A673 (cell line): ENCODE measurements at regions not wholly inside any gene's neighbourhood (a gene's known extent, or its start where the extent isn't known, plus 50 kb on each side); places are given as distances from the start of the nearest gene placed in this dataset.

Experiments used
- BruUV-seq: library from RNA; stranded (reverse); fragments of 400-500 nt; replicated peaks from 2 replicates; lab custom pipeline; 2021; lab: Mats Ljungman, UMichigan
- CTCF ChIA-PET: fragments of 300-600 bp; sonication (Branson Sonifier 250); formaldehyde crosslinking; loops from one replicate; lab custom pipeline; 2022; ENCODE audit warnings: antibody characterized with exemption; lab: Charles Lee
- POLR2A ChIA-PET: fragments of 300-600 bp; sonication (Branson Sonifier 250); formaldehyde crosslinking; loops from one replicate; lab custom pipeline; 2022; ENCODE audit warnings: antibody characterized with exemption; ENCODE audit not compliant: low non-redundant PET; lab: Charles Lee
- DNase-seq: peaks from one replicate; pipeline ENCODE4 v3.0.0-alpha.2; 2015; ENCODE audit warnings: low spot score
- H3K27ac ChIP-seq: fragments of 200-600 bp; sonication (generic); 2 replicates; pipeline ENCODE4 v1.5.1; 2016; ENCODE audit warnings: mixed run types, low read depth, mild to moderate bottlenecking, mixed read lengths, antibody characterized with exemption, low read length; ENCODE audit not compliant: poor library complexity, severe bottlenecking
- H3K27me3 ChIP-seq: fragments of 200-600 bp; sonication (generic); replicated peaks from 2 replicates; pipeline ENCODE4 v1.6.1; 2017; ENCODE audit warnings: mixed run types, low read depth, mild to moderate bottlenecking, mixed read lengths, antibody characterized with exemption, low read length; ENCODE audit not compliant: insufficient read depth, poor library complexity
- H3K36me3 ChIP-seq: fragments of 200-600 bp; sonication (generic); 2 replicates; pipeline ENCODE4 v1.6.1; 2016; ENCODE audit warnings: mixed run types, mild to moderate bottlenecking, mixed read lengths, antibody characterized with exemption, low read length; ENCODE audit not compliant: insufficient read depth, poor library complexity, severe bottlenecking
- H3K4me1 ChIP-seq: fragments of 200-600 bp; sonication (generic); 2 replicates; pipeline ENCODE4 v1.6.1; 2017; ENCODE audit warnings: mixed run types, mild to moderate bottlenecking, mixed read lengths, antibody characterized with exemption, low read length; ENCODE audit not compliant: insufficient read depth, poor library complexity, severe bottlenecking
- H3K4me3 ChIP-seq: fragments of 200-600 bp; sonication (generic); 2 replicates; pipeline ENCODE4 v1.5.1; 2016; ENCODE audit warnings: low read depth, mixed run types, mild to moderate bottlenecking, mixed read lengths, low read length; ENCODE audit not compliant: poor library complexity, severe bottlenecking
- H3K9me3 ChIP-seq: fragments of 200-600 bp; sonication (generic); 2 replicates; pipeline ENCODE4 v1.6.1; 2016; ENCODE audit warnings: mixed run types, low read depth, mild to moderate bottlenecking, mixed read lengths, antibody characterized with exemption, low read length; ENCODE audit not compliant: poor library complexity, severe bottlenecking
- CTCF ChIP-seq: fragments of 300-800, 200-600 bp; sonication (generic); conservative IDR thresholded peaks from 2 replicates; pipeline ENCODE4 v1.5.1; 2017; ENCODE audit warnings: low read depth, mild to moderate bottlenecking, antibody characterized with exemption, low read length, moderate library complexity, mixed read lengths
- EZH2 ChIP-seq: fragments of 200-600 bp; sonication (generic); IDR thresholded peaks from 2 replicates; pipeline ENCODE4 v1.6.1; 2017; ENCODE audit warnings: borderline replicate concordance, low read depth, mild to moderate bottlenecking, mixed read lengths, antibody characterized with exemption, low read length; ENCODE audit not compliant: poor library complexity, severe bottlenecking
- intact Hi-C: fragments of 100-400 bp; cut with micrococcal nuclease; formaldehyde crosslinking; loops from one replicate; pipeline ENCODE4 v1.10.0; 2022; ENCODE audit not compliant: unreplicated experiment

- Histone ChIP-seq H3K27ac (no peak overlapping the region), H3K4me3 (no peak overlapping the region), H3K27me3 (no peaks in the 10 kb centered on the region), H3K9me3 (peaks cover 5% of the 10 kb centered on the region), H3K4me1 (no peaks in the 10 kb centered on the region), H3K36me3 (no peaks in the 10 kb centered on the region)
- no TSS peak for BruUV-seq
- intact Hi-C loops, result no loop called here
- no peak for DNase-seq
- ChIA-PET CTCF (no interaction called here), POLR2A (no interaction called here)
- TF ChIP-seq EZH2, result no peak
- no peak for TF ChIP-seq CTCF
Observed at GRCh38 chr7:145779140-145779539, 337.5 kb upstream of the CNTNAP2 start.

- CTCF ChIA-PET, result no interaction called here
- H3K4me3 ChIP-seq, result no peak overlapping the region
- no peak for DNase-seq
- no peak overlapping the region for H3K27ac ChIP-seq
- no TSS peak for BruUV-seq
- TF ChIP-seq EZH2 (no peak), CTCF (no peak)
- no peaks in the 10 kb centered on the region for H3K4me1 ChIP-seq
- no peaks in the 10 kb centered on the region for H3K36me3 ChIP-seq
- POLR2A ChIA-PET, result no interaction called here
- peaks cover 2% of the 10 kb centered on the region for H3K9me3 ChIP-seq
- no peaks in the 10 kb centered on the region for H3K27me3 ChIP-seq
- intact Hi-C loops, result no loop called here
Observed at GRCh38 chr7:145774777-145775176, 341.8 kb upstream of the CNTNAP2 start.

- DNase-seq, result no peak
- TF ChIP-seq CTCF (no peak), EZH2 (no peak)
- H3K4me1 ChIP-seq, result no peaks in the 10 kb centered on the region
- H3K27me3 ChIP-seq, result no peaks in the 10 kb centered on the region
- ChIA-PET CTCF (no interaction called here), POLR2A (no interaction called here)
- no peak overlapping the region for H3K27ac ChIP-seq
- no peak overlapping the region for H3K4me3 ChIP-seq
- BruUV-seq, result no TSS peak
- intact Hi-C loops, result no loop called here
- peaks cover 8% of the 10 kb centered on the region for H3K9me3 ChIP-seq
- no peaks in the 10 kb centered on the region for H3K36me3 ChIP-seq
Observed at GRCh38 chr7:145753004-145753403, 363.6 kb upstream of the CNTNAP2 start.
